ENCODE measurements at regions not wholly inside any gene's neighbourhood (a gene's known extent, or its start where the extent isn't known, plus 50 kb on each side); places are given as distances from the start of the nearest gene placed in this dataset.

- no peak for TF ChIP-seq HMGA2 (CRISPR knock-in tag; IDR thresholded peaks at IDR 0.05)
- TF ChIP-seq JUN (CRISPR knock-in tag; IDR thresholded peaks at IDR 0.05): no peak
- TF ChIP-seq CBFB (CRISPR knock-in tag; IDR thresholded peaks at IDR 0.05; ENCODE audit: low read depth): no peak
- no peak for TF ChIP-seq HMGXB4 (CRISPR knock-in tag; IDR thresholded peaks at IDR 0.05)
- TF ChIP-seq NR3C1 (CRISPR knock-in tag; conservative IDR thresholded peaks at IDR 0.05; ENCODE audit: low read depth): no peak
Observed at GRCh38 chr21:26736449-26736848, 108.8 kb downstream of the ADAMTS1 start (continued).

- Mint-ChIP-seq H3K4me1 (peaks cover 38% of the 10 kb centered on the region), H3K27ac (no peak overlapping the region), H3K27me3 (ENCODE audit: low read depth) (peaks cover 4% of the 10 kb centered on the region; the same call in 1 of the 2 replicates), H3K9me3 (peaks cover 24% of the 10 kb centered on the region), H3K4me3 (no peak overlapping the region), H3K36me3 (no peaks in the 10 kb centered on the region)
- ChIA-PET POLR2A (interaction anchor here (1.0 kb wide), 1 partner anchor 112 kb away, joined by 3 read pairs; no protein-coding TSS in a partner anchor), CTCF (interaction anchor here (0.6 to 1.4 kb wide), 31 partner anchors 10 to 836 kb away, joined by 3 to 10 read pairs (median 3); no protein-coding TSS in a partner anchor)
- DNase-seq (ENCODE audit: low spot score) (peak; percentile 66), ATAC-seq (peak; percentile 79)
- TF ChIP-seq ZNF232 (CRISPR knock-in tag; IDR thresholded peaks at IDR 0.05): no peak
- TF ChIP-seq CTCF (IDR thresholded peaks at IDR 0.05): peak; percentile 20; the same call in 1 of the 2 replicates
- TF ChIP-seq TEAD1 (CRISPR knock-in tag; IDR thresholded peaks at IDR 0.05): peak; percentile 53; the same call in 1 of the 2 replicates
Observed at GRCh38 chr21:26732432-26733221, 112.6 kb downstream of the ADAMTS1 start.

DNA sequence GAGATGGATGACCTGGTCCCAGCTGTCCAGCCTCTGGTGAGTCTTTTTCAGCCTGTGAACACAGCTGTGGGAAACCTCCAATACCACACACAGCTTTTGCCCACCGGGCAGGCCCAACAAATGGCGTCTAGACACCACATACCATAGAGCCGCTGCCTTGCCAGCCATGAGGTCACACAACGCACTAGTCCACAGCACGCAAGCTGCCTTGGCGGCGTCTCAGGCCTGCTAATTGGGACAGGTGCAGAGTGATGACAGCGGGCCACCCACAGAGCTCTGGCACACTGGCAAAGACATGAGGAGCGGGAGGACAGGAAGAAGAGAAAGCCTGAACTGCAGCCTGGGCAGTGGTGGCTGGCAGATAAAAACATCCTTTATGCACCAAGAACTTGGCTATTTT lies 125.5 kb downstream of the ADAMTS1 start:
- ChIA-PET CTCF (interaction anchor here (0.9 kb wide), 1 partner anchor 13 kb away, joined by 3 read pairs; no protein-coding TSS in a partner anchor), POLR2A (no interaction called here)
- H3K27ac Mint-ChIP-seq: no peak overlapping the region
- H3K4me3 Mint-ChIP-seq: no peak overlapping the region
- peaks cover 9% of the 10 kb centered on the region for H3K4me1 Mint-ChIP-seq
- peaks cover 3% of the 10 kb centered on the region; the same call in 1 of the 2 replicates for H3K27me3 Mint-ChIP-seq (ENCODE audit: low read depth)
- DNase-seq (ENCODE audit: low spot score) (no peak), ATAC-seq (no peak)
- H3K9me3 Mint-ChIP-seq: peaks cover 5% of the 10 kb centered on the region
- H3K36me3 Mint-ChIP-seq: no peaks in the 10 kb centered on the region
- TF ChIP-seq STAT6 (CRISPR knock-in tag; conservative IDR thresholded peaks at IDR 0.05; ENCODE audit: low read depth) (no peak), ZNF219 (CRISPR knock-in tag; IDR thresholded peaks at IDR 0.05; ENCODE audit: borderline replicate concordance) (no peak), GABPB1 (CRISPR knock-in tag; IDR thresholded peaks at IDR 0.05) (no peak), ZNF232 (CRISPR knock-in tag; IDR thresholded peaks at IDR 0.05) (no peak), IRF2 (CRISPR knock-in tag; IDR thresholded peaks at IDR 0.05; ENCODE audit: borderline replicate concordance, low read depth) (no peak), CREM (CRISPR knock-in tag; IDR thresholded peaks at IDR 0.05) (no peak), CTCF (IDR thresholded peaks at IDR 0.05) (no peak), RELA (CRISPR knock-in tag; IDR thresholded peaks at IDR 0.05; ENCODE audit: borderline replicate concordance) (no peak), NR1H2 (CRISPR knock-in tag; IDR thresholded peaks at IDR 0.05) (no peak), ATF2 (CRISPR knock-in tag; IDR thresholded peaks at IDR 0.05; ENCODE audit: borderline replicate concordance, low read depth) (no peak)
- TF ChIP-seq, protein P1, sequence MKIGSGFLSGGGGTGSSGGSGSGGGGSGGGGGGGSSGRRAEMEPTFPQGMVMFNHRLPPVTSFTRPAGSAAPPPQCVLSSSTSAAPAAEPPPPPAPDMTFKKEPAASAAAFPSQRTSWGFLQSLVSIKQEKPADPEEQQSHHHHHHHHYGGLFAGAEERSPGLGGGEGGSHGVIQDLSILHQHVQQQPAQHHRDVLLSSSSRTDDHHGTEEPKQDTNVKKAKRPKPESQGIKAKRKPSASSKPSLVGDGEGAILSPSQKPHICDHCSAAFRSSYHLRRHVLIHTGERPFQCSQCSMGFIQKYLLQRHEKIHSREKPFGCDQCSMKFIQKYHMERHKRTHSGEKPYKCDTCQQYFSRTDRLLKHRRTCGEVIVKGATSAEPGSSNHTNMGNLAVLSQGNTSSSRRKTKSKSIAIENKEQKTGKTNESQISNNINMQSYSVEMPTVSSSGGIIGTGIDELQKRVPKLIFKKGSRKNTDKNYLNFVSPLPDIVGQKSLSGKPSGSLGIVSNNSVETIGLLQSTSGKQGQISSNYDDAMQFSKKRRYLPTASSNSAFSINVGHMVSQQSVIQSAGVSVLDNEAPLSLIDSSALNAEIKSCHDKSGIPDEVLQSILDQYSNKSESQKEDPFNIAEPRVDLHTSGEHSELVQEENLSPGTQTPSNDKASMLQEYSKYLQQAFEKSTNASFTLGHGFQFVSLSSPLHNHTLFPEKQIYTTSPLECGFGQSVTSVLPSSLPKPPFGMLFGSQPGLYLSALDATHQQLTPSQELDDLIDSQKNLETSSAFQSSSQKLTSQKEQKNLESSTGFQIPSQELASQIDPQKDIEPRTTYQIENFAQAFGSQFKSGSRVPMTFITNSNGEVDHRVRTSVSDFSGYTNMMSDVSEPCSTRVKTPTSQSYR (CRISPR knock-in tag; IDR thresholded peaks at IDR 0.05): no peak
